ENCODE measurements at regions not wholly inside any gene's neighbourhood (a gene's known extent, or its start where the extent isn't known, plus 50 kb on each side); places are given as distances from the start of the nearest gene placed in this dataset.
A peak's percentile ranks its signal among the peaks of the same experiment; 100 is the strongest.
"Not testable (repeated sequence)": the region's sequence is repeated elsewhere in the genome, so short reads cannot be mapped to it uniquely, and the experiment has no call there.

DNA sequence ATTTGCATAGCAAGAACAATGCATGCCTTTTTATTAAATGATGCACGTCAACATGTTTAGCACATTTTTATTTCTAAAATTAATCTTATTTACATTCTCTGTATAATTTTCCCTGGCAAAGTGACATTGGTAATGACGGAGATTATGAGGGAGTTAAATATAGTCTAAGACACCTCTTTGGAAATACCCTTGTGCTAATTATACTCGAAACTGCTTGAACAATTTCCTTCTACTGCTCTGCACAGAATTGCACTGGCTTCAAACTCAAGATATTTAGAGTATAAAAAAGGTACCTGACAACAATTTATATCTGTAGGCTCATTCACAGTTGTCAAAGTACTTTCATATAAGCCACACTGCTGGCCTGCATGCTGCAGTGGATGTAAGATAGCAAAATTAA, 602.7 kb downstream of the NXPH1 start:
- no peak for DNase-seq (ENCODE audit: low spot score)

GRCh38 chr7:9071160-9071762, 637.9 kb downstream of the NXPH1 start:
- no peak for DNase-seq (ENCODE audit: low spot score)

GRCh38 chr7:9075774-9076173, 642.4 kb downstream of the NXPH1 start:
- DNase-seq (ENCODE audit: low spot score) = not testable (repeated sequence)

GRCh38 chr7:9082203-9082602, 648.8 kb downstream of the NXPH1 start:
- DNase-seq (ENCODE audit: low spot score) = no peak

- DNase-seq (ENCODE audit: low spot score) = no peak
Measured at GRCh38 chr7:9083837-9084236, 650.4 kb downstream of the NXPH1 start.

DNA sequence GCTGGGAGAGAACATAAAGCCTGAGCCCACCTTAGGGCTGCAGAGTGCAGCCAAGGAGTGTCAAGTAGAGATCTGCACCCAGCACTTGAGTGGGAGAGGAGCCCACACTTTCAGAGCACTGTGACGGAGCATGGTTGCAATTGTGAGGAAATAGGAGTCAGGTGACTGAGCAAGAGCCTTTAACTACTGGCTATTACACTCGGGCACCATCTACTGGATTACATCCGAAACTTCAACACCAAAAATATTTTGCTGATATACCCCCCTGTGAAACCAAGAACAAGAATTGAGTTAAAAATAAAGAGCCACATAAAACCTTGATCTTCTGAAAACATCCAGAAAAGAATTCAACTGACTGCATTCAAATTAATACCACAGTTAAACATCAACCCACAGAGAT, 657.9 kb downstream of the NXPH1 start:
- DNase-seq (ENCODE audit: low spot score) = no peak

- DNase-seq (ENCODE audit: low spot score) = no peak
Measured at GRCh38 chr7:9097565-9098060, 664.2 kb downstream of the NXPH1 start.

DNA sequence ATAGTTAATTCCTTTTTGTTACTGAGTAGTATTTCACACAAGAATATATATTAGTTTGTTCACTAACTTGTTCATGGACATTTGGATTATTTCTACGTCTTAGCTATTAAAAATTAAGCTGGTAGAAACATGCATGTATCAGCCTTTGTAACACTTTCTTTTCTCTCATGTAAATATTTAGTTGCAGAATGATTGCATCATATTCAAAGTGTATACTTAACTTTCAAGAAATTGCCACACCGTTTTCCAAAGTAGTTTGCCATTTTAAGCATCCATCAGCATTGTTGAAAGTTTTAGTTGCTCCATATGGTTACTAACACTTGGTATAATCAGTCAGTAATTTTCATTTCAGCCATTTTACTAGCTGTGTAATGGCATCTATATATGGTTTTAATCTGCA, 666.9 kb downstream of the NXPH1 start:
- no peak for DNase-seq (ENCODE audit: low spot score)

DNA sequence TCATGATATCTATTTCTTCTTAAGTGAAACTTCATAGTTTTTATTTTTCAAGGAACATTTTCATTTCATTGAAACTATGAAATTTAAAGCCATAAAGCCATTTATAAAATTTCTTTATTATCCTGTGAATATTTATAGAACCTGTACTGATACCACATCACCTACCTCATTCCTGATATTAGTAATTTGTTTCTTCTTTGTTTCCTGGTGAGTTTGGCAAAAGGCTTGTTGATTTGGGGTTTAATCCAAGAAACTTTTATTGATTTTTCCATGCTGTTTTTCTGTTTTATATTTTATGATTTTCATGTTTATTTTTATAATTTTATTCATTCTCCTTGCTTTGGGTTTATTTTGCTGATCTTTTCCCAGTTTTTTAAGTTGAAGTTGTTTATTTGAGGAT, 669.4 kb downstream of the NXPH1 start:
- DNase-seq (ENCODE audit: low spot score) = no peak

DNA sequence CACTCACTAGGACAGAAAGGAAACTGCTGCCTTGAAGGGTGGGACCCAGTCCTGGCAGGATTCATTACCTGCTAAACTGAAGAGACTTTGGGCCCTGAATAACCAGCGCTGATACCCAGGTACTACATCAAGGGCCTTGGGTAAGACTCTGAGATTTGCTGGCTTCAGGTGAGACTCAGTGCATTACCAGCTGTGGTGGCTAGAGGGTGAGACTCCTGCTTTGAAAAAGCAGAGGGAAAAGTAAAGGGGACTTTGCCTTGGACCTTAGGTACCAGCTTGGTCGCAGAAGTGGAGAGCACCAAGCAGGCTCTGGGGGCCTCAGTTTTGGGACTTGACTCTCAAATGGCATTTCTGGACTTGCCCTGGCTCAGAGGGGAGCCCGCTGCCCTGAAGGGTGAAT, 673.3 kb downstream of the NXPH1 start:
- no peak for DNase-seq (ENCODE audit: low spot score)

GRCh38 chr7:9120331-9120730, 686.9 kb downstream of the NXPH1 start:
- no peak for DNase-seq (ENCODE audit: low spot score)

GRCh38 chr7:9124320-9124719, 690.9 kb downstream of the NXPH1 start:
- no peak for DNase-seq (ENCODE audit: low spot score)

GRCh38 chr7:9125246-9125645, 691.8 kb downstream of the NXPH1 start:
- no peak for DNase-seq (ENCODE audit: low spot score)

GRCh38 chr7:9127901-9128300, 694.5 kb downstream of the NXPH1 start:
- DNase-seq (ENCODE audit: low spot score) = no peak

DNA sequence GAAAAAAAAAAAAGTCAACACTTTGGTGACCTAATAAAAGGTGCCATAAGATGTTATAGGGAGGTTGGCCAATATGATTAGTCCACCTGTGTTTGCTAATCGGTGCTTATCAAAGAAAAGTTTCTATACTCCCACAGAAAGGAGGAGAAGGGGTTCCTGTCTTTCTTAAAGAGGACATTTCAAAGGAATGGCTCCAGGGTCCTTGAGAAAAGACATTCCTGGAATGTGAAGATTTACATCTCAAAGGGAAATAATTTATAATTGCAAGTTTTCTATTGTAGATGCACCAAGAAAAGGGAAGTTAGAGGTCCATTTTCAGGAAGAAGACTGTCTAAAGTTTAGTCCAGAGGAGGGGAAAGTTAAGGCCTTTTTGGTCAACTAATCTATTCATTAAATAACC, 715.3 kb downstream of the NXPH1 start:
- no peak for DNase-seq (ENCODE audit: low spot score)

DNA sequence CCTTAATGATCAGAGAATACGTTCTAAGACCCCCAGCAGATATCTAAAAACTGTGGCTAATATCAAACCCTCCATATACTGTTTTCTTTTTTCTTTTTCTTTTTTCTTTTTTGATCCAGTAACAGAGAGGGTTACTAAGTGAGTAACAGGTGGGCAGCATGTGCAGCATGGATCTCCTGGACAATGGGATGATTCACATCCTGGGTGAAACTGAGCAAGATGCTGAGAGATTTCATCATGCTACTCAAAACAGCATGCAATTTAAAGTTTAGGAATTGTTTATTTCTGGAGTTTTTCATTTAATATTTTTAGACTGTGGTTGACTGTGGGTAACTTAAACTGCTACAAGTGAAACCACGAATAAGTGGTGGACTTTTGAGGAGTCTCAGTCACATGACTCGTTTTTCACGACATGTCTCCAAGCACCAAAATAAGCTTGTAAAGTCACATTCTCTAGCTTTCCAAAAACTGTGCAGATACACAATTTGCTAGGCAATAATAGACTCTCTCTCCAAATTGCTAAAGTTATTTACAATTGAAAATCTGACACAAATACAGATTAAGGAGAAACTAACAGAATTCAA, 716.2 kb downstream of the NXPH1 start:
- no peak for DNase-seq (ENCODE audit: low spot score)

GRCh38 chr7:9163691-9164090, 730.3 kb downstream of the NXPH1 start:
- not testable (repeated sequence) for DNase-seq (ENCODE audit: low spot score)

GRCh38 chr7:9175871-9176270, 742.5 kb downstream of the NXPH1 start:
- DNase-seq (ENCODE audit: low spot score) = no peak

GRCh38 chr7:9181356-9181755, 747.9 kb downstream of the NXPH1 start:
- DNase-seq (ENCODE audit: low spot score) = no peak

DNA sequence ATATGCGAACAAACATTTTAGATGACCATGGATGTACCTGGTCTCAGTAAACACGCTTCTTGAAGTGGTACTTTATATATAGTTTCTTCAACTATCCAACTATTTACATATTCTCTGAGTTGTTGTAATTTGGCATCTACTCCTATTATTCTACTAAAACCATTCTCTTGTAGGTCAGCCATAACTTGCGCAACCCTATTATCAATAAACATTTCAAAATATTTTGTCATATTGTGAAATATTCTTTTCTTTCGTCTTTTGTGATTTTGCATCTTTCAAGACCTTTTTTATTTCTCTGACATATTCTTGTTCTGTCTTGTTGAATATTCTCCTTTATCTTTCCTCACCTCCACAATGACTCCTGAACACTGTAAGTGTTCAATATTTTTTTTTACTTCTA, 753.3 kb downstream of the NXPH1 start:
- no peak for DNase-seq (ENCODE audit: low spot score)

DNA sequence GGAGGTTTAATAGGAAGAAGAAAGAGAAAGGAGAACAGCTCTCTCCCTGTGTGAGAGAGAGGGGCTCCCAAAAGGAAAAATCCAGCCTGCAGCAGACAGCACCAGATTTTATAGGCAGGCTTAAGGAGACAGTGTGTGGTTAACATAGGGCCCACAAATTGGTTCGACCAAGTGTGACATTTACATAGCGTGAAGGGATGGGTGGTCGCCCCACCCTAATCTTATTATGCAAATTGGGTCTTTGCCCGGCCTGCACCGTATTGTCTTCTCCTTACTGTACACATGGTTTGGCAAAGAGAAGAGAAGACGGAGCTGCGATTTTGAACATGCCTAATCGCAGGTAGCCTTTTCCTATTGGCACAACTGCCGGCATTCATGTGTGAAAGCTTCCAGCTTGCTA, 756.3 kb downstream of the NXPH1 start:
- DNase-seq (ENCODE audit: low spot score) = peak; percentile 35

DNA sequence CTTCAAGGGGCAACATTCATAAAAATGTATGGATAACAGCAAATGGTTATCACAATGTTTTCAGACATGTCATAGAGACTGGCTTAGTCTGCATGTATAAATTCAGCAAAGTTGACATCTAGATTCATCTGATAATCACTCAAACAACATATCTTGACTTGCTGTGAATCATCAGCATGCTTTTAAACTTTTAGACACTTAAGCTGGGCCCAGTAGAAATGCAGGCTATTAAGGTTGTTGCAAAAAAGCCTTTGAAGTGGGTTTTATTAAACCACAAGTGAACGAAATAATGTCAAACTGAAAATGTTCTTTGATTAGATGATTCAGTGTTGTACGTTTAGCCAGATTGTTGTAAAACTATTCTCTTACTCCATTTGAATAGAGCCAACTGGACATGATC, 759.6 kb downstream of the NXPH1 start:
- DNase-seq (ENCODE audit: low spot score) = no peak

GRCh38 chr7:9200626-9201025, 767.2 kb downstream of the NXPH1 start:
- no peak for DNase-seq (ENCODE audit: low spot score)
